ENCODE measurements at regions not wholly inside any gene's neighbourhood (a gene's known extent, or its start where the extent isn't known, plus 50 kb on each side); places are given as distances from the start of the nearest gene placed in this dataset.
"Not testable (repeated sequence)": the region's sequence is repeated elsewhere in the genome, so short reads cannot be mapped to it uniquely, and the experiment has no call there.

GRCh38 chr9:41839786-41840185 lies 289.4 kb downstream of the CNTNAP3B start:
- not testable (repeated sequence) for DNase-seq (ENCODE audit: low spot score in 2 of 2); H3K4me3 ChIP-seq

GRCh38 chr9:41838953-41839352 lies 290.3 kb downstream of the CNTNAP3B start:
- H3K9me3 ChIP-seq; H3K4me1 ChIP-seq; H3K4me3 ChIP-seq; in situ Hi-C loops (cut with MboI; ENCODE audit: low sequenced_read_pairs); H3K36me3 ChIP-seq (replicated peaks); DNase-seq (ENCODE audit: low spot score in 2 of 2); H3K27me3 ChIP-seq (ENCODE audit: low read depth): not testable (repeated sequence)

More at GRCh38 chr9:41839786-41840185, 289.4 kb downstream of the CNTNAP3B start:
- H3K27me3 ChIP-seq (ENCODE audit: low read depth); H3K9me3 ChIP-seq; in situ Hi-C loops (cut with MboI; ENCODE audit: low sequenced_read_pairs); H3K4me1 ChIP-seq; H3K36me3 ChIP-seq (replicated peaks): not testable (repeated sequence)

GRCh38 chr9:41838562-41838851 lies 290.7 kb downstream of the CNTNAP3B start:
- H3K36me3 ChIP-seq (replicated peaks); H3K4me3 ChIP-seq; H3K27me3 ChIP-seq (ENCODE audit: low read depth); DNase-seq (ENCODE audit: low spot score in 2 of 2); H3K9me3 ChIP-seq; in situ Hi-C loops (cut with MboI; ENCODE audit: low sequenced_read_pairs); H3K4me1 ChIP-seq: not testable (repeated sequence)

- H3K9me3 ChIP-seq; H3K27me3 ChIP-seq (ENCODE audit: low read depth); DNase-seq (ENCODE audit: low spot score in 2 of 2); in situ Hi-C loops (cut with MboI; ENCODE audit: low sequenced_read_pairs); H3K4me1 ChIP-seq; H3K36me3 ChIP-seq (replicated peaks); H3K4me3 ChIP-seq: not testable (repeated sequence)
These were observed 291.3 kb downstream of the CNTNAP3B start for GRCh38 chr9:41837684-41838561.

- H3K4me3 ChIP-seq; in situ Hi-C loops (cut with MboI; ENCODE audit: low sequenced_read_pairs); H3K36me3 ChIP-seq (replicated peaks); H3K27me3 ChIP-seq (ENCODE audit: low read depth); H3K9me3 ChIP-seq; H3K4me1 ChIP-seq; DNase-seq (ENCODE audit: low spot score in 2 of 2): not testable (repeated sequence)
These were observed 296.1 kb downstream of the CNTNAP3B start for GRCh38 chr9:41833108-41833507.

- H3K4me3 ChIP-seq; H3K9me3 ChIP-seq; H3K4me1 ChIP-seq; DNase-seq (ENCODE audit: low spot score in 2 of 2); H3K36me3 ChIP-seq (replicated peaks); in situ Hi-C loops (cut with MboI; ENCODE audit: low sequenced_read_pairs); H3K27me3 ChIP-seq (ENCODE audit: low read depth): not testable (repeated sequence)
These were observed 304.5 kb downstream of the CNTNAP3B start for GRCh38 chr9:41824723-41825122.

GRCh38 chr9:41802706-41803105 lies 326.5 kb downstream of the CNTNAP3B start:
- H3K36me3 ChIP-seq (replicated peaks); H3K27me3 ChIP-seq (ENCODE audit: low read depth); in situ Hi-C loops (cut with MboI; ENCODE audit: low sequenced_read_pairs); H3K4me1 ChIP-seq; H3K9me3 ChIP-seq; H3K4me3 ChIP-seq; DNase-seq (ENCODE audit: low spot score in 2 of 2): not testable (repeated sequence)

GRCh38 chr9:41798684-41799083 lies 330.5 kb downstream of the CNTNAP3B start:
- H3K36me3 ChIP-seq (replicated peaks); H3K4me1 ChIP-seq; H3K4me3 ChIP-seq; H3K9me3 ChIP-seq; H3K27me3 ChIP-seq (ENCODE audit: low read depth); in situ Hi-C loops (cut with MboI; ENCODE audit: low sequenced_read_pairs); DNase-seq (ENCODE audit: low spot score in 2 of 2): not testable (repeated sequence)

- H3K4me3 ChIP-seq; H3K27me3 ChIP-seq (ENCODE audit: low read depth); DNase-seq (ENCODE audit: low spot score in 2 of 2); in situ Hi-C loops (cut with MboI; ENCODE audit: low sequenced_read_pairs); H3K9me3 ChIP-seq; H3K4me1 ChIP-seq; H3K36me3 ChIP-seq (replicated peaks): not testable (repeated sequence)
These were observed 338.4 kb downstream of the CNTNAP3B start for GRCh38 chr9:41790719-41791363.

- in situ Hi-C loops (cut with MboI; ENCODE audit: low sequenced_read_pairs); H3K36me3 ChIP-seq (replicated peaks); H3K9me3 ChIP-seq; H3K4me3 ChIP-seq; H3K4me1 ChIP-seq; DNase-seq (ENCODE audit: low spot score in 2 of 2); H3K27me3 ChIP-seq (ENCODE audit: low read depth): not testable (repeated sequence)
These were observed 339.2 kb downstream of the CNTNAP3B start for GRCh38 chr9:41790007-41790406.

GRCh38 chr9:41789387-41789786 lies 339.8 kb downstream of the CNTNAP3B start:
- H3K4me1 ChIP-seq; H3K9me3 ChIP-seq; DNase-seq (ENCODE audit: low spot score in 2 of 2); H3K4me3 ChIP-seq; H3K27me3 ChIP-seq (ENCODE audit: low read depth); H3K36me3 ChIP-seq (replicated peaks); in situ Hi-C loops (cut with MboI; ENCODE audit: low sequenced_read_pairs): not testable (repeated sequence)

- H3K9me3 ChIP-seq; H3K27me3 ChIP-seq (ENCODE audit: low read depth); H3K36me3 ChIP-seq (replicated peaks); DNase-seq (ENCODE audit: low spot score in 2 of 2); in situ Hi-C loops (cut with MboI; ENCODE audit: low sequenced_read_pairs); H3K4me3 ChIP-seq; H3K4me1 ChIP-seq: not testable (repeated sequence)
These were observed 341.3 kb downstream of the CNTNAP3B start for GRCh38 chr9:41787951-41788350.

- not testable (repeated sequence) for H3K9me3 ChIP-seq
These were observed 342.0 kb downstream of the CNTNAP3B start for GRCh38 chr9:41787270-41787669.

GRCh38 chr9:41784006-41784405 lies 345.2 kb downstream of the CNTNAP3B start:
- H3K36me3 ChIP-seq (replicated peaks); DNase-seq (ENCODE audit: low spot score in 2 of 2); H3K9me3 ChIP-seq; H3K4me3 ChIP-seq; in situ Hi-C loops (cut with MboI; ENCODE audit: low sequenced_read_pairs); H3K27me3 ChIP-seq (ENCODE audit: low read depth); H3K4me1 ChIP-seq: not testable (repeated sequence)

More at GRCh38 chr9:41787270-41787669, 342.0 kb downstream of the CNTNAP3B start:
- H3K36me3 ChIP-seq (replicated peaks); in situ Hi-C loops (cut with MboI; ENCODE audit: low sequenced_read_pairs); H3K4me3 ChIP-seq; DNase-seq (ENCODE audit: low spot score in 2 of 2); H3K27me3 ChIP-seq (ENCODE audit: low read depth); H3K4me1 ChIP-seq: not testable (repeated sequence)
